SK-N-MC (cell line): ENCODE measurements at regions not wholly inside any gene's neighbourhood (a gene's known extent, or its start where the extent isn't known, plus 50 kb on each side); places are given as distances from the start of the nearest gene placed in this dataset.
"Not testable (repeated sequence)": the region's sequence is repeated elsewhere in the genome, so short reads cannot be mapped to it uniquely, and the experiment has no call there.

Experiments
- DNase-seq: peaks from one replicate; pipeline ENCODE4 v3.0.0-alpha.2; 2011; ENCODE audit warnings: low read depth, low spot score
- H3K27ac ChIP-seq: fragments of 200-600 bp; sonication (generic); 2 replicates; pipeline ENCODE4 v1.5.1; 2016; ENCODE audit warnings: mixed run types
- H3K36me3 ChIP-seq: fragments of 200-600 bp; sonication (generic); 2 replicates; pipeline ENCODE4 v1.6.1; 2017; ENCODE audit warnings: antibody characterized with exemption, low read length, mixed read lengths; ENCODE audit not compliant: insufficient read depth
- H3K4me3 ChIP-seq: fragments of 200-600 bp; sonication (generic); 2 replicates; pipeline ENCODE4 v1.5.1; 2016
- H3K9ac ChIP-seq: fragments of 200-600 bp; sonication (generic); 2 replicates; pipeline ENCODE4 v1.8.0; 2017; ENCODE audit warnings: mixed run types, mixed read lengths; ENCODE audit not compliant: insufficient read length
- H3K9me3 ChIP-seq: fragments of 200-600 bp; sonication (generic); 2 replicates; pipeline ENCODE4 v1.6.1; 2017; ENCODE audit warnings: low read depth, mild to moderate bottlenecking, antibody characterized with exemption, low read length, moderate library complexity, mixed read lengths
- EZH2 ChIP-seq: fragments of 200-600 bp; sonication (generic); IDR thresholded peaks from one replicate; pipeline ENCODE4 v1.6.1; 2017; ENCODE audit warnings: antibody characterized with exemption
- FOXP2 ChIP-seq: optimal IDR thresholded peaks from 2 replicates; pipeline ENCODE3; 2011; ENCODE audit warnings: mild to moderate bottlenecking, moderate library complexity; ENCODE audit not compliant: insufficient read depth; ENCODE audit errors: extremely low read length, control extremely low read depth
- POLR2AphosphoS5 ChIP-seq: IDR thresholded peaks from 2 replicates; pipeline ENCODE4 v1.6.1; 2012; ENCODE audit warnings: mild to moderate bottlenecking, low read depth, low read length, borderline replicate concordance

GRCh38 chr3:163552659-163552966 lies 1525.7 kb downstream of the SI start:
- Histone ChIP-seq H3K4me3 (no peak overlapping the region), H3K27ac (no peak overlapping the region), H3K9ac (no peak overlapping the region), H3K9me3 (no peaks in the 10 kb centered on the region), H3K36me3 (no peaks in the 10 kb centered on the region)
- no peak for TF ChIP-seq FOXP2
- no peak for TF ChIP-seq EZH2
- no peak for TF ChIP-seq POLR2AphosphoS5
- DNase-seq = no peak

GRCh38 chr3:163551915-163552658 lies 1526.2 kb downstream of the SI start:
- not testable (repeated sequence) for DNase-seq, H3K27ac ChIP-seq, H3K4me3 ChIP-seq, H3K36me3 ChIP-seq, H3K9ac ChIP-seq, H3K9me3 ChIP-seq

- peak overlapping the region; percentile 19; the same call in 1 of the 2 replicates for H3K4me3 ChIP-seq
- H3K9me3 ChIP-seq = no peaks in the 10 kb centered on the region
- H3K36me3 ChIP-seq = no peaks in the 10 kb centered on the region
- peak; percentile 77 for DNase-seq
- no peak overlapping the region for H3K9ac ChIP-seq
- TF ChIP-seq FOXP2 (no peak), POLR2AphosphoS5 (peak; percentile 79; the same call in 1 of the 2 replicates)
- H3K27ac ChIP-seq = peak overlapping the region; percentile 71
These were observed 1530.3 kb downstream of the SI start for GRCh38 chr3:163548015-163548414.

DNA sequence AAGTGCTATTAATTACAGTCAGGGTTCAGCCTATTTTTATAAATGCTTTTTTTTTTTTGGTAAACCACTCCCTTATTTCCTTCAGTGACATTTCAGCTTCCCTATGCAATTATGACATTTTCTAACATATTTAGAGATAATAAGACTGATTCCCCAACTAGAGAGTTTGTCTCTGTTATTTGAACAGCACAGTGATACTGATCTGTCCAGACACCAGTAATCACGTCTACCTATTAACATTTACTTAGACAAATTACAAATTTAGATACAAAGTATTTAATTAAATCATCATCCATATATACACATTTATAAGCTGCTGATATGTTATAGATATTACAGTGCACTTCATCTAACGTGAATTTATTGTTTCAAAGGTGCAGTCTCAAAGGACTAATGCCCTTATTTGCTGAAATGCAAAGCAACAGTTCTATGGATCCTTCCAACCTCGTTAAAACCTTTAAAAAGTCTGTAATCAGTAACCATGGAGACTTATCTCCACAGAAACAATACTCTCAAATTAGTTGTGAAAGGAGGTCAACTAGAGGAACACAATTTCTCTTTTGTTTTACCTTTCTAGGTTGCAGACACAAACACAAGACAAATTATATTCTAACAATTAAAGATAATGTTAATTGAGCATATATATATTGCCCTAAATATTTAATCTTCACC lies 1531.1 kb downstream of the SI start:
- TF ChIP-seq POLR2AphosphoS5 (no peak), FOXP2 (no peak), EZH2 (no peak)
- Histone ChIP-seq H3K9me3 (no peaks in the 10 kb centered on the region), H3K4me3 (peak overlapping the region; percentile 19), H3K9ac (no peak overlapping the region), H3K36me3 (no peaks in the 10 kb centered on the region), H3K27ac (peak overlapping the region; percentile 71)
- DNase-seq = no peak

- H3K36me3 ChIP-seq = no peaks in the 10 kb centered on the region
- no peak overlapping the region for H3K9ac ChIP-seq
- TF ChIP-seq POLR2AphosphoS5 (no peak), FOXP2 (no peak), EZH2 (no peak)
- no peak for DNase-seq
- H3K27ac ChIP-seq = peak overlapping the region; percentile 11; the same call in 1 of the 2 replicates
- H3K4me3 ChIP-seq = no peak overlapping the region
- H3K9me3 ChIP-seq = no peaks in the 10 kb centered on the region
These were observed 1534.6 kb downstream of the SI start for GRCh38 chr3:163543662-163544061.

DNA sequence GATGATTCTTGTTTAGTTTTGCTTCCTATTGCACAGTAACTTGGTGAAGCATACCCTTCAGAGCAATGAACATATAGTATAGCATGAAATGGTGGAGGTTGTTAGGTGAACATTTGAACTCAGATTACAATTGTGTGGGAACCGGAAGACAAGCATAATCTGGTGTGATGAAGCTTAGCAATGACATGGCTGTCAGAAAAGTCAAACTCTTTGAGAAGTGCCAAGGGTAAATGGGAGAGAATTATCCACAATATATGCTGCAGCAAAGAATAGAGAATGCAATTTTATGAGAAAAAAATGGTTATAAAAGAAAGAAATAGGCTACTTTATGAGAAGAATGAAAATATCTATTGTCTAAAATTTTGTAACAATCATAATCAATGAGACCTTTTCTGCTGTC lies 1536.7 kb downstream of the SI start:
- Histone ChIP-seq H3K36me3 (no peaks in the 10 kb centered on the region), H3K9ac (no peak overlapping the region), H3K27ac (no peak overlapping the region), H3K9me3 (no peaks in the 10 kb centered on the region), H3K4me3 (no peak overlapping the region)
- TF ChIP-seq FOXP2 = no peak
- TF ChIP-seq EZH2 = no peak
- TF ChIP-seq POLR2AphosphoS5 = no peak
- DNase-seq = no peak

DNA sequence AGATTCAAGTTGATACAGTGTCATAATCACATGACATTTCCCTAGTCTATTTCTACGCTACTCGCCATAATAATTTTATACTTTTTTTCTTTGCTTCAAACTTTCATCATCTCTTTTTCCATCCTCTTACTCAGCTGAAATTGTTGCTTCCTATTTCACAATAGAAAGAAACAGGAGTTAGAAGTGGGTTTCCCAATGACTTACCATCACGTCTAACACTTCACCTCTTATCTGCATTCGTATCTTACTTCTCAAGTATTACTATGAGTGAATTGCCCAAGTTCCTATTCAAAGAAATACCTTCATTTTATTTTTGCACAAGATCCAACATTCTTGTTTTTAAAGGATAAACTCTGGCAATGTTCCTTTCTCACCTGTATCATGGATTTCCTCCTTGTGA lies 1539.9 kb downstream of the SI start:
- Histone ChIP-seq H3K27ac (no peak overlapping the region), H3K4me3 (no peak overlapping the region), H3K9me3 (no peaks in the 10 kb centered on the region), H3K36me3 (no peaks in the 10 kb centered on the region), H3K9ac (no peak overlapping the region)
- DNase-seq = no peak
- TF ChIP-seq EZH2 = no peak
- TF ChIP-seq FOXP2 = no peak
- no peak for TF ChIP-seq POLR2AphosphoS5

- Histone ChIP-seq H3K9me3 (no peaks in the 10 kb centered on the region; the same call in 1 of the 2 replicates), H3K4me3 (no peak overlapping the region), H3K9ac (no peak overlapping the region), H3K27ac (no peak overlapping the region), H3K36me3 (no peaks in the 10 kb centered on the region)
- no peak for TF ChIP-seq EZH2
- no peak for TF ChIP-seq POLR2AphosphoS5
- no peak for TF ChIP-seq FOXP2
- no peak for DNase-seq
These were observed 1544.9 kb downstream of the SI start for GRCh38 chr3:163533381-163533780.

DNA sequence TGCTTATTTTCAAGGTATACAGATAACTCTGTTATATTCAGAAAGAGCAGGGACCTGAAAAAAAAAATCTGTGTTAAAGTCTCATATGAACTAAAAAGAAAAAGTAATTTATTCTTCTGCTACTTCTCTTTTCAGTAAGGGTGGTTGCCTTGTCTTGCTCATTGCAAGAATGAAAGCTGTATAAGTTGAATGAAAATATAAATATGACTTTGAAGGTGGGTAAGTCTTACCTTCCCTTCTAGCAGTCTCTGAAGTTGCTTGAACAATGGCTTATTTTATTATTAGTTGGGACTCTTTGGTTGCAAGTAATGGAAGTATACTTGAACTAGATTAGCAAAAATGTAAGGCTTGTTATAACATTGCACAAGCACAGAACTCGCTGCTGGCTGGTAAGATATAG lies 1554.9 kb downstream of the SI start:
- Histone ChIP-seq H3K36me3 (no peaks in the 10 kb centered on the region), H3K9ac (no peak overlapping the region), H3K9me3 (no peaks in the 10 kb centered on the region), H3K4me3 (no peak overlapping the region), H3K27ac (no peak overlapping the region)
- TF ChIP-seq POLR2AphosphoS5 = no peak
- no peak for TF ChIP-seq FOXP2
- no peak for TF ChIP-seq EZH2
- DNase-seq = no peak
